ENCODE measurements at regions not wholly inside any gene's neighbourhood (a gene's known extent, or its start where the extent isn't known, plus 50 kb on each side); places are given as distances from the start of the nearest gene placed in this dataset.

DNA sequence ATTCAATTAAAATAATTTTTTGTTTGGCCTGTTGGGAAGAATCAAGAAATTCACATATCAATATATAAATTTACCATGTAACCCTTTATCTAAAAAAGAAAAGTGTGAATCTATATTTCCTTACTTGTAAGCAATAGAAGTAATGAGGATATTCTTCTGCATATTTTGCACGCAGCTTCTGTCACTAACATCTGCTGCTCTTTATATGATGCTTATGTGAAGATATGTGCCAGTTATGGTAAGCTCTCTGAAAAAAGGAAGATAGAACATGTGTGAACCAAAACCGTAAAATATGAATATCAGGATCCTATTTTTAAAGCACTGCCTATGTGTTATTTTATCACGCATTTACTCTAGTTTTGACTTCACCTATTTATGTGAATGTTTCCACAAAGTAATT, 96.4 kb upstream of the ATP11B start:
- WGBS (ENCODE audit: low lambda C conversion rate), result 91% methylated on average over 3 of the region's 3 CpGs
- peaks cover 0 to 4% of the 10 kb centered on the region in 2 experiments; a peak in 1 of 4 replicates for H3K4me1 ChIP-seq (ENCODE audit: control insufficient read depth in 1 of 2, insufficient read depth in 2 of 2, low read depth in 1 of 2, low read length in 1 of 2)
- no peaks in the 10 kb centered on the region for H3K79me2 ChIP-seq (ENCODE audit: insufficient read depth)
- ChIA-PET CTCF (interaction anchor here (1.0 kb wide), 1 partner anchor 13 kb away, joined by 3 read pairs; no protein-coding TSS in a partner anchor), POLR2A (no interaction called here)
- H3K27ac ChIP-seq (ENCODE audit: low read depth in 2 of 2, low read length in 1 of 2), result no peak overlapping the region
- H3K9me3 ChIP-seq, result no peaks in the 10 kb centered on the region
- peaks cover 4% of the 10 kb centered on the region; the same call in 1 of the 2 replicates for H3K27me3 ChIP-seq (ENCODE audit: insufficient read depth)
- H2AFZ ChIP-seq (ENCODE audit: low read depth), result no peak overlapping the region
- no peak for DNase-seq
- no peak overlapping the region for H3K4me2 ChIP-seq
- no peak overlapping the region for H3K4me3 ChIP-seq (ENCODE audit: low read depth in 2 of 2, low read length in 1 of 2)
- no peak overlapping the region for H3K9ac ChIP-seq
- no peaks in the 10 kb centered on the region for H3K36me3 ChIP-seq (replicated peaks in 1 of 2; ENCODE audit: control insufficient read depth in 1 of 2, insufficient read depth in 2 of 2, low read length in 1 of 2)
- no peaks in the 10 kb centered on the region for H4K20me1 ChIP-seq (ENCODE audit: insufficient read depth)
- H3F3A ChIP-seq (replicated peaks; ENCODE audit: insufficient read depth), result no peaks in the 10 kb centered on the region
- no peaks in the 10 kb centered on the region for H3K9me2 ChIP-seq
- TF ChIP-seq TEAD4 (IDR thresholded peaks at IDR 0.05; ENCODE audit: borderline replicate concordance, insufficient read depth) (no peak), RXRA (IDR thresholded peaks at IDR 0.05; ENCODE audit: borderline replicate concordance, low read depth) (no peak), TAF1 (IDR thresholded peaks at IDR 0.05; ENCODE audit: borderline replicate concordance, low read depth, low read length) (no peak)

DNA sequence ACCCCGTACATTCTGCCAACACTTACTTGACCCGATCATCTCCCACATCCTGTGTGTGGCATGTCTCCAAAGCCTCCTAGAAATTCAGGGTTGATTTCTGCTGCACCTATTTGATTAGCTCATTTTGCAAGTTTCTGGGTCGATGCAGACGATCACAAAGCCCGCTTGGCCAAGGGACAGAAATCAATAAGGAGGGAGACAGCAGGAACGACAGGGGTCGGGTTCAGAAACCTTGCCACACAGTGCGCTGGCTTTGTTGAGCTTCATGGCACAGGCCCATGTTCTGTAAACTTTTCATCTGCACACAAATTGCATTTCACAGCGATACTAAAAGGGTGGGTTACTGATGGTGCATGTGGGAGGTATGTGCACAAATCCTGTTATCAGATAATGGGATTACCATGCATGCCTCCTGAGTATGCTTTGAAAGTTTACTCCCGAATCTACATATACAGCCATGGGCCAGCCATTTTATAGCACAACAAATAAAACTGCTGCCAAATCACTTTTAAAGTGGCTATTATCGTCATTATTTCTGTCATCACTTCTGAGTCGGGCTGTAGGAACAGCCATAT, 95.9 kb upstream of the ATP11B start:
- no peaks in the 10 kb centered on the region for H3K36me3 ChIP-seq (replicated peaks in 1 of 2; ENCODE audit: control insufficient read depth in 1 of 2, insufficient read depth in 2 of 2, low read length in 1 of 2)
- H3K4me3 ChIP-seq (ENCODE audit: low read depth in 2 of 2, low read length in 1 of 2), result no peak overlapping the region
- DNase-seq, result no peak
- H3K27ac ChIP-seq (ENCODE audit: low read depth in 2 of 2, low read length in 1 of 2), result no peak overlapping the region
- H3K27me3 ChIP-seq (ENCODE audit: insufficient read depth), result peaks cover 4% of the 10 kb centered on the region; the same call in 1 of the 2 replicates
- no peak overlapping the region for H3K4me2 ChIP-seq
- TF ChIP-seq TEAD4 (IDR thresholded peaks at IDR 0.05; ENCODE audit: borderline replicate concordance, insufficient read depth) (no peak), FOSL2 (IDR thresholded peaks at IDR 0.05; ENCODE audit: borderline replicate concordance, low read depth) (no peak), EZH2phosphoT487 (IDR thresholded peaks at IDR 0.05; ENCODE audit: borderline replicate concordance, low read depth) (no peak), EP300 (IDR thresholded peaks at IDR 0.05; ENCODE audit: borderline replicate concordance in 1 of 2, low read depth in 1 of 2, low read length in 1 of 2) (no peak), RCOR1 (IDR thresholded peaks at IDR 0.05; ENCODE audit: low read length) (no peak), SIN3A (IDR thresholded peaks at IDR 0.05; ENCODE audit: borderline replicate concordance, low read depth, low read length) (no peak), NFIC (IDR thresholded peaks at IDR 0.05; ENCODE audit: borderline replicate concordance) (no peak), YY1 (IDR thresholded peaks at IDR 0.05; ENCODE audit: low read depth) (no peak), MXI1 (IDR thresholded peaks at IDR 0.05; ENCODE audit: low read depth, low read length) (no peak), NRF1 (IDR thresholded peaks at IDR 0.05; ENCODE audit: low read depth, low read length) (no peak), RFX5 (IDR thresholded peaks at IDR 0.05; ENCODE audit: low read length) (no peak), CHD2 (IDR thresholded peaks at IDR 0.05; ENCODE audit: low read length, partially characterized antibody) (no peak), SMC3 (IDR thresholded peaks at IDR 0.05; ENCODE audit: low read depth, low read length) (no peak), GABPA (IDR thresholded peaks at IDR 0.05; ENCODE audit: low read depth) (no peak)
- TF ChIP-seq, protein P1, sequence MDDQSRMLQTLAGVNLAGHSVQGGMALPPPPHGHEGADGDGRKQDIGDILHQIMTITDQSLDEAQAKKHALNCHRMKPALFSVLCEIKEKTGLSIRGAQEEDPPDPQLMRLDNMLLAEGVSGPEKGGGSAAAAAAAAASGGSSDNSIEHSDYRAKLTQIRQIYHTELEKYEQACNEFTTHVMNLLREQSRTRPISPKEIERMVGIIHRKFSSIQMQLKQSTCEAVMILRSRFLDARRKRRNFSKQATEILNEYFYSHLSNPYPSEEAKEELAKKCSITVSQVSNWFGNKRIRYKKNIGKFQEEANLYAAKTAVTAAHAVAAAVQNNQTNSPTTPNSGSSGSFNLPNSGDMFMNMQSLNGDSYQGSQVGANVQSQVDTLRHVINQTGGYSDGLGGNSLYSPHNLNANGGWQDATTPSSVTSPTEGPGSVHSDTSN (IDR thresholded peaks at IDR 0.05), result no peak
- TF ChIP-seq, protein P2, sequence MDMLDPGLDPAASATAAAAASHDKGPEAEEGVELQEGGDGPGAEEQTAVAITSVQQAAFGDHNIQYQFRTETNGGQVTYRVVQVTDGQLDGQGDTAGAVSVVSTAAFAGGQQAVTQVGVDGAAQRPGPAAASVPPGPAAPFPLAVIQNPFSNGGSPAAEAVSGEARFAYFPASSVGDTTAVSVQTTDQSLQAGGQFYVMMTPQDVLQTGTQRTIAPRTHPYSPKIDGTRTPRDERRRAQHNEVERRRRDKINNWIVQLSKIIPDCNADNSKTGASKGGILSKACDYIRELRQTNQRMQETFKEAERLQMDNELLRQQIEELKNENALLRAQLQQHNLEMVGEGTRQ (IDR thresholded peaks at IDR 0.05; ENCODE audit: borderline replicate concordance, low read depth, low read length), result no peak
- TF ChIP-seq, protein P3, sequence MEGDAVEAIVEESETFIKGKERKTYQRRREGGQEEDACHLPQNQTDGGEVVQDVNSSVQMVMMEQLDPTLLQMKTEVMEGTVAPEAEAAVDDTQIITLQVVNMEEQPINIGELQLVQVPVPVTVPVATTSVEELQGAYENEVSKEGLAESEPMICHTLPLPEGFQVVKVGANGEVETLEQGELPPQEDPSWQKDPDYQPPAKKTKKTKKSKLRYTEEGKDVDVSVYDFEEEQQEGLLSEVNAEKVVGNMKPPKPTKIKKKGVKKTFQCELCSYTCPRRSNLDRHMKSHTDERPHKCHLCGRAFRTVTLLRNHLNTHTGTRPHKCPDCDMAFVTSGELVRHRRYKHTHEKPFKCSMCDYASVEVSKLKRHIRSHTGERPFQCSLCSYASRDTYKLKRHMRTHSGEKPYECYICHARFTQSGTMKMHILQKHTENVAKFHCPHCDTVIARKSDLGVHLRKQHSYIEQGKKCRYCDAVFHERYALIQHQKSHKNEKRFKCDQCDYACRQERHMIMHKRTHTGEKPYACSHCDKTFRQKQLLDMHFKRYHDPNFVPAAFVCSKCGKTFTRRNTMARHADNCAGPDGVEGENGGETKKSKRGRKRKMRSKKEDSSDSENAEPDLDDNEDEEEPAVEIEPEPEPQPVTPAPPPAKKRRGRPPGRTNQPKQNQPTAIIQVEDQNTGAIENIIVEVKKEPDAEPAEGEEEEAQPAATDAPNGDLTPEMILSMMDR (IDR thresholded peaks at IDR 0.05), result no peak
- no peak overlapping the region for H3K9ac ChIP-seq
- no peaks in the 10 kb centered on the region for H3K9me2 ChIP-seq
- no peaks in the 10 kb centered on the region for H3K9me3 ChIP-seq
- no peaks in the 10 kb centered on the region for H3F3A ChIP-seq (replicated peaks; ENCODE audit: insufficient read depth)
- H4K20me1 ChIP-seq (ENCODE audit: insufficient read depth), result no peaks in the 10 kb centered on the region
- 77% methylated on average over 12 of the region's 12 CpGs for WGBS (ENCODE audit: low lambda C conversion rate)
- H3K79me2 ChIP-seq (ENCODE audit: insufficient read depth), result no peaks in the 10 kb centered on the region
- ChIA-PET CTCF (interaction anchor here (0.9 to 1.0 kb wide), 2 partner anchors 13 kb away, joined by 3 read pairs; no protein-coding TSS in a partner anchor), POLR2A (no interaction called here)
- H2AFZ ChIP-seq (ENCODE audit: low read depth), result no peak overlapping the region
- H3K4me1 ChIP-seq (ENCODE audit: control insufficient read depth in 1 of 2, insufficient read depth in 2 of 2, low read depth in 1 of 2, low read length in 1 of 2), result peaks cover 0 to 4% of the 10 kb centered on the region in 2 experiments; a peak in 1 of 4 replicates

Data from SK-N-SH (cell line).